Hepatocyte (in vitro differentiated cells): ENCODE measurements at regions not wholly inside any gene's neighbourhood (a gene's known extent, or its start where the extent isn't known, plus 50 kb on each side); places are given as distances from the start of the nearest gene placed in this dataset.

ENCODE experiments used
- DNase-seq: peaks from one replicate; pipeline ENCODE4 v3.0.0-alpha.2; 2016; ENCODE audit warnings: low spot score
- H2AFZ ChIP-seq: fragments of 200-600 bp; sonication (generic); 2 replicates; pipeline ENCODE4 v1.6.0; 2016; ENCODE audit warnings: antibody characterized with exemption, mild to moderate bottlenecking
- H3K27ac ChIP-seq: fragments of 200-600 bp; sonication (generic); 2 replicates; pipeline ENCODE4 v1.5.1; 2016; ENCODE audit warnings: mild to moderate bottlenecking
- H3K27me3 ChIP-seq: fragments of 200-600 bp; sonication (generic); 2 replicates; pipeline ENCODE4 v1.6.1; 2016
- H3K36me3 ChIP-seq: fragments of 200-600 bp; sonication (generic); replicated peaks from 2 replicates; pipeline ENCODE4 v1.5.1; 2016; ENCODE audit warnings: low read depth; ENCODE audit not compliant: insufficient read depth
- H3K4me1 ChIP-seq: fragments of 200-600 bp; sonication (generic); 2 replicates; pipeline ENCODE4 v1.5.1; 2016; ENCODE audit warnings: mild to moderate bottlenecking, moderate library complexity; ENCODE audit not compliant: insufficient read depth
- H3K4me2 ChIP-seq: fragments of 200-600 bp; sonication (generic); 2 replicates; pipeline ENCODE4 v1.6.0; 2016
- H3K4me3 ChIP-seq: fragments of 200-600 bp; sonication (generic); 2 replicates; pipeline ENCODE4 v1.5.1; 2016; ENCODE audit warnings: mild to moderate bottlenecking
- H3K79me2 ChIP-seq: fragments of 200-600 bp; sonication (generic); 2 replicates; pipeline ENCODE4 v1.6.0; 2017; ENCODE audit warnings: mild to moderate bottlenecking
- H3K9me2 ChIP-seq: fragments of 200-600 bp; sonication (generic); replicated peaks from 2 replicates; pipeline ENCODE4 v1.6.0; 2017; ENCODE audit warnings: mild to moderate bottlenecking; ENCODE audit not compliant: insufficient read depth
- H3K9me3 ChIP-seq: fragments of 200-600 bp; sonication (generic); 2 replicates; pipeline ENCODE4 v1.5.1; 2016; ENCODE audit warnings: low read depth, mild to moderate bottlenecking
- H4K20me1 ChIP-seq: fragments of 200-600 bp; sonication (generic); 2 replicates; pipeline ENCODE4 v1.6.0; 2016; ENCODE audit warnings: mild to moderate bottlenecking; ENCODE audit not compliant: insufficient read depth, poor library complexity, severe bottlenecking
- CTCF ChIP-seq: fragments of 200-600 bp; sonication (generic); IDR thresholded peaks from 2 replicates; pipeline ENCODE4 v1.5.1; 2016; ENCODE audit warnings: antibody characterized with exemption, mild to moderate bottlenecking; ENCODE audit not compliant: poor library complexity
- EZH2 ChIP-seq: fragments of 200-600 bp; sonication (generic); IDR thresholded peaks from 2 replicates; pipeline ENCODE4 v1.6.1; 2016; ENCODE audit warnings: antibody characterized with exemption, mild to moderate bottlenecking, borderline replicate concordance
- EZH2phosphoT487 ChIP-seq: fragments of 200-600 bp; sonication (generic); IDR thresholded peaks from one replicate; pipeline ENCODE4 v1.6.1; 2018; ENCODE audit warnings: antibody characterized with exemption, mild to moderate bottlenecking, low read depth, moderate library complexity; ENCODE audit not compliant: unreplicated experiment, severe bottlenecking
- WGBS: methylation state at CpG from one replicate; pipeline ENCODE4 v1.1.6; 2016; ENCODE audit warnings: low lambda C conversion rate; ENCODE audit errors: missing lambda C conversion rate; 5-methylcytosine and 5-hydroxymethylcytosine counted together

DNA sequence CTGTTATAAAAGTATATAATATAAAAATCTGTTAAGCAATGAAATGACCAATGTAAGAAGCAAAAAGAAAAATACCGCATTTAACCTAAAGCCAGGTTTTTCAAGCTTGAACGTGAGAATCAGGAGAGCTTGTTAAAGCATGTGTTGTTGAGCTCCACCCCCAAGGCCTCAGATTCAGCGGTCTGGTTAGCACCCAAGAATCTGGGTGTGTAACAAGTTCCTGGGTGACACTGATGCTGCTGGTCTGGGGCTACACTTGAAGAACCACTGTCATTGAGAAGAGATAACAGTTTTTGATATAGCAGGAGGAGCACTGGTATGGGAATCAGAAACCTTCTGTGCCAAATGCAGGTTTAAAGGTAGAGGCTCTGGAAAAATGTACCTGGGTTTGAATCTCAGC is 154.0 kb downstream of the ID4 start:
- peaks cover 13% of the 10 kb centered on the region for H3K27me3 ChIP-seq
- no peaks in the 10 kb centered on the region for H3K79me2 ChIP-seq
- no peak for DNase-seq
- H3K4me2 ChIP-seq = no peak overlapping the region
- H3K9me3 ChIP-seq = no peaks in the 10 kb centered on the region
- 64% methylated on average over 3 of the region's 3 CpGs for WGBS
- no peaks in the 10 kb centered on the region for H3K9me2 ChIP-seq
- H3K4me3 ChIP-seq = no peak overlapping the region
- no peak overlapping the region for H3K27ac ChIP-seq
- no peaks in the 10 kb centered on the region for H4K20me1 ChIP-seq
- TF ChIP-seq CTCF = no peak
- no peak for TF ChIP-seq EZH2
- no peak for TF ChIP-seq EZH2phosphoT487
- no peak overlapping the region for H2AFZ ChIP-seq
- no peaks in the 10 kb centered on the region for H3K4me1 ChIP-seq
- H3K36me3 ChIP-seq = no peaks in the 10 kb centered on the region

GRCh38 chr6:19994909-19995308 is 157.7 kb downstream of the ID4 start:
- H3K36me3 ChIP-seq = no peaks in the 10 kb centered on the region
- H3K27me3 ChIP-seq = peaks cover 13% of the 10 kb centered on the region
- H3K79me2 ChIP-seq = no peaks in the 10 kb centered on the region
- TF ChIP-seq EZH2phosphoT487 = no peak
- TF ChIP-seq EZH2 = no peak
- TF ChIP-seq CTCF = no peak
- DNase-seq = no peak
- H3K27ac ChIP-seq = no peak overlapping the region
- no peaks in the 10 kb centered on the region for H3K9me2 ChIP-seq
- no peak overlapping the region for H3K4me2 ChIP-seq
- H3K4me3 ChIP-seq = no peak overlapping the region
- no peaks in the 10 kb centered on the region for H3K4me1 ChIP-seq
- H4K20me1 ChIP-seq = no peaks in the 10 kb centered on the region
- no peak overlapping the region for H2AFZ ChIP-seq
- no peaks in the 10 kb centered on the region for H3K9me3 ChIP-seq

DNA sequence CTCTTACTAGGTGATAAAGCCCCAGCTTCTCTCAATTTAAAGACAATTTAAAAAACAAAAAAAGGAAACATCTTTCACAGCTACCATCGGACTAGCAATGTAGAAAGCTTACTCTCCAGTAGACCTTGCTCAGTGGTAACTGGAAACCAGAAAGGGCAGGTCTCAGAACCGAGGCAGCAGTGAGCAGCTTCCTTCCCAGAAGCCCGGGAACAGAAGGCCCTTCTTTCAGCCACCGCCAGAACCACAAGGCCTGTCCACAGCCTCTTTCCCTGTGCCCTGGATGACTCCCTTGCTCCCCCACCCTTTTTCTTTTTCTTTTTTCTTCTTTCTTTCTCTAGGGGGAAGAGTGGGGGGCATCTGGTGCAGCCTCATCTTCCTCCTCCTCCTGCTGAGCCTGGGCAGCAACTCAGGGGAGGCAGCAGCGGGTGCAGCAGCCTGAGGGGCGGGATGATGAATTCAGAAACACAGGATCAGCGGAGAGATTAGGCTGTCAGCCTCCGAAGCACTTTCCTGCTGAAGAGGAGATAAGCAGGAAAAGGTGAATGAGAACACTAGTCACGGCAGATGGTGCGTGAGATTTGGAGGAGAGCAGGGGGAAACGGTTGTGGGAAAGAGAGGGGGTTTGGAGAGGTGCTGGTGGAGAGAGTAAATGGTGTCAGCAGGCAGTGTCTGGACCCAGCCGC is 158.5 kb downstream of the ID4 start:
- no peaks in the 10 kb centered on the region for H3K9me3 ChIP-seq
- DNase-seq = no peak
- WGBS = 37% methylated on average over 12 of the region's 12 CpGs

More for the DNA sequence above, 158.5 kb downstream of the ID4 start:
- Histone ChIP-seq H2AFZ (no peak overlapping the region), H3K79me2 (no peaks in the 10 kb centered on the region), H3K36me3 (no peaks in the 10 kb centered on the region), H3K4me2 (no peak overlapping the region), H3K27me3 (peaks cover 8% of the 10 kb centered on the region), H4K20me1 (no peaks in the 10 kb centered on the region), H3K4me1 (no peaks in the 10 kb centered on the region), H3K9me2 (no peaks in the 10 kb centered on the region), H3K27ac (no peak overlapping the region), H3K4me3 (no peak overlapping the region)
- TF ChIP-seq EZH2phosphoT487 (no peak), CTCF (no peak), EZH2 (no peak)
